Cardiac muscle cell (in vitro differentiated cells and primary cell): ENCODE measurements at regions not wholly inside any gene's neighbourhood (a gene's known extent, or its start where the extent isn't known, plus 50 kb on each side); places are given as distances from the start of the nearest gene placed in this dataset.

ENCODE experiments used
- DNase-seq, 2 donors: peaks; one replicate each; pipeline versions ENCODE4 v3.0.0 to v3.0.0-alpha.2; 2010 to 2017; ENCODE audit warnings: low read depth in 1 of 2, low spot score in 1 of 2
- H3K27ac ChIP-seq: fragments of 200-600 bp; sonication (generic); 2 replicates; pipeline ENCODE4 v1.5.1; 2016
- H3K27me3 ChIP-seq: fragments of 200-600 bp; sonication (generic); 2 replicates; pipeline ENCODE4 v1.6.0; 2016; ENCODE audit warnings: control low read depth
- H3K36me3 ChIP-seq: fragments of 200-600 bp; sonication (generic); 2 replicates; pipeline ENCODE4 v1.5.1; 2016; ENCODE audit warnings: control low read depth
- H3K4me1 ChIP-seq: fragments of 200-600 bp; sonication (generic); 2 replicates; pipeline ENCODE4 v1.8.1; 2017; ENCODE audit warnings: low read depth, mild to moderate bottlenecking, mixed run types
- H3K4me3 ChIP-seq: fragments of 200-600 bp; sonication (generic); 2 replicates; pipeline ENCODE4 v1.5.1; 2016; ENCODE audit warnings: mild to moderate bottlenecking
- H3K9me3 ChIP-seq: fragments of 200-600 bp; sonication (generic); 2 replicates; pipeline ENCODE4 v1.5.1; 2017; ENCODE audit warnings: low read depth, mild to moderate bottlenecking, control low read depth
- CTCF ChIP-seq: IDR thresholded peaks from 2 replicates; pipeline ENCODE4 v1.5.1; 2012; ENCODE audit warnings: low read depth, mild to moderate bottlenecking, low read length

GRCh38 chr13:55893540-55893939 is 1247.2 kb upstream of the PRR20A start:
- Histone ChIP-seq H3K27me3 (no peaks in the 10 kb centered on the region), H3K4me3 (no peak overlapping the region), H3K36me3 (no peaks in the 10 kb centered on the region), H3K4me1 (no peaks in the 10 kb centered on the region), H3K27ac (no peak overlapping the region), H3K9me3 (no peaks in the 10 kb centered on the region)
- no peak for DNase-seq
- no peak for TF ChIP-seq CTCF

- no peak for DNase-seq
Observed at GRCh38 chr13:55937180-55937579, 1203.5 kb upstream of the PRR20A start.

GRCh38 chr13:55948175-55948574 is 1192.5 kb upstream of the PRR20A start:
- H3K4me3 ChIP-seq = no peak overlapping the region
- no peaks in the 10 kb centered on the region for H3K9me3 ChIP-seq
- no peaks in the 10 kb centered on the region for H3K4me1 ChIP-seq
- H3K27ac ChIP-seq = no peak overlapping the region
- no peak for TF ChIP-seq CTCF
- no peaks in the 10 kb centered on the region for H3K36me3 ChIP-seq
- no peak for DNase-seq
- H3K27me3 ChIP-seq = no peaks in the 10 kb centered on the region

More at GRCh38 chr13:55937180-55937579, 1203.5 kb upstream of the PRR20A start:
- H3K27me3 ChIP-seq = no peaks in the 10 kb centered on the region
- no peaks in the 10 kb centered on the region for H3K36me3 ChIP-seq
- H3K27ac ChIP-seq = no peak overlapping the region
- H3K9me3 ChIP-seq = no peaks in the 10 kb centered on the region
- no peak overlapping the region for H3K4me3 ChIP-seq
- no peak for TF ChIP-seq CTCF
- H3K4me1 ChIP-seq = no peaks in the 10 kb centered on the region

- H3K4me1 ChIP-seq = no peaks in the 10 kb centered on the region
- H3K36me3 ChIP-seq = no peaks in the 10 kb centered on the region
- no peak for TF ChIP-seq CTCF
- DNase-seq = no peak
- H3K27ac ChIP-seq = no peak overlapping the region
- H3K4me3 ChIP-seq = no peak overlapping the region
- H3K9me3 ChIP-seq = no peaks in the 10 kb centered on the region
- H3K27me3 ChIP-seq = no peaks in the 10 kb centered on the region
Observed at GRCh38 chr13:55963934-55964333, 1176.8 kb upstream of the PRR20A start.

- Histone ChIP-seq H3K9me3 (no peaks in the 10 kb centered on the region), H3K36me3 (no peaks in the 10 kb centered on the region), H3K4me1 (no peaks in the 10 kb centered on the region), H3K27ac (no peak overlapping the region), H3K4me3 (no peak overlapping the region), H3K27me3 (no peaks in the 10 kb centered on the region)
- no peak for DNase-seq
- no peak for TF ChIP-seq CTCF
Observed at GRCh38 chr13:55967055-55967454, 1173.7 kb upstream of the PRR20A start.

- Histone ChIP-seq H3K36me3 (no peaks in the 10 kb centered on the region), H3K4me3 (no peak overlapping the region), H3K27ac (no peak overlapping the region), H3K27me3 (no peaks in the 10 kb centered on the region), H3K9me3 (no peaks in the 10 kb centered on the region), H3K4me1 (no peaks in the 10 kb centered on the region)
- no peak for DNase-seq
- no peak for TF ChIP-seq CTCF
Observed at GRCh38 chr13:55977436-55977835, 1163.3 kb upstream of the PRR20A start.
